ENCODE measurements at regions not wholly inside any gene's neighbourhood (a gene's known extent, or its start where the extent isn't known, plus 50 kb on each side); places are given as distances from the start of the nearest gene placed in this dataset.

- TF ChIP-seq, protein P1, sequence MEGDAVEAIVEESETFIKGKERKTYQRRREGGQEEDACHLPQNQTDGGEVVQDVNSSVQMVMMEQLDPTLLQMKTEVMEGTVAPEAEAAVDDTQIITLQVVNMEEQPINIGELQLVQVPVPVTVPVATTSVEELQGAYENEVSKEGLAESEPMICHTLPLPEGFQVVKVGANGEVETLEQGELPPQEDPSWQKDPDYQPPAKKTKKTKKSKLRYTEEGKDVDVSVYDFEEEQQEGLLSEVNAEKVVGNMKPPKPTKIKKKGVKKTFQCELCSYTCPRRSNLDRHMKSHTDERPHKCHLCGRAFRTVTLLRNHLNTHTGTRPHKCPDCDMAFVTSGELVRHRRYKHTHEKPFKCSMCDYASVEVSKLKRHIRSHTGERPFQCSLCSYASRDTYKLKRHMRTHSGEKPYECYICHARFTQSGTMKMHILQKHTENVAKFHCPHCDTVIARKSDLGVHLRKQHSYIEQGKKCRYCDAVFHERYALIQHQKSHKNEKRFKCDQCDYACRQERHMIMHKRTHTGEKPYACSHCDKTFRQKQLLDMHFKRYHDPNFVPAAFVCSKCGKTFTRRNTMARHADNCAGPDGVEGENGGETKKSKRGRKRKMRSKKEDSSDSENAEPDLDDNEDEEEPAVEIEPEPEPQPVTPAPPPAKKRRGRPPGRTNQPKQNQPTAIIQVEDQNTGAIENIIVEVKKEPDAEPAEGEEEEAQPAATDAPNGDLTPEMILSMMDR (IDR thresholded peaks at IDR 0.05; ENCODE audit: insufficient read depth, missing control alignments) = no peak
- DNase-seq (ENCODE audit: insufficient read length, low spot score) = no peak
- no peak for FAIRE-seq
Measured at GRCh38 chr2:9681427-9681817, 50.6 kb upstream of the YWHAQ start.

DNA sequence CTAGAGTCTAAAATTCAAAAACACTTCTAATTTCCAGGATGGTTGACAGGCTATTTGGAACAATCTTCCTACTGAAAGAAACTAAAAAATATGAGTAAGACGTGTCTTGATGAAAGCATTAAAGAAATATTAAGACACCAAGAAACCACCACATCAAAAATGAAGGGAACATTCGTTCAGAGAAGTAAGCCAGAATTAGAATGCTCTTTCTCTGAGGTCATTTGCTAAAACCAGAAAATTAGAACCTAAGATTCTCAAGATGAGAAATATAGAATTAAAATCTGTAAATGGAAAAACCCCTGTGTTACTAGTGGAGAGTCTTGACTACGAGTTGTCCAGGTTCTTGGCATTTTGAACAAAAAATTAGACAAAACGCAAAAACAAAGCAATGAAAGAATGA is 54.8 kb upstream of the YWHAQ start:
- TF ChIP-seq, protein P1 (IDR thresholded peaks at IDR 0.05; ENCODE audit: insufficient read depth, missing control alignments) = no peak
- DNase-seq (ENCODE audit: insufficient read length, low spot score) = no peak
- no peak for FAIRE-seq

DNA sequence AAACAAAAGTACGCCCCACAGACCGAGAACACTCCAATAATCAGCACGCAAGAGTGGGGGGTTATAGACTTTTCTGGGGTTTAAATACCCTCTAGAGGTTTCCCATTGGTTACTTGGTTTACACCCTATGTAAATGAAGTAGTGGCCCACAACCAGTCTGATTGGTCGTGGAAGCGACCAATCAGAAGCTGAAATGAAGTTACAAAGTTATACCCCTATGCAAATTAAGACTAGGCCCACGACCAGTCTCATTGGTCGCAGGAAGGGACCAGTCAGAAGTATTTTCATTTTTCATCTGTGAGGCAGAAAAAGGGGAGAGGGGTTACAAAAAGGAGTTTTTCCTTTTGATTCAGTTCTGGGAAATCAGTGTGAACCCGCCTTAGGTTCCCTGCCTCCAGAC is 55.3 kb upstream of the YWHAQ start:
- no peak for FAIRE-seq
- TF ChIP-seq, protein P1 (IDR thresholded peaks at IDR 0.05; ENCODE audit: insufficient read depth, missing control alignments) = no peak
- DNase-seq (ENCODE audit: insufficient read length, low spot score) = no peak

DNA sequence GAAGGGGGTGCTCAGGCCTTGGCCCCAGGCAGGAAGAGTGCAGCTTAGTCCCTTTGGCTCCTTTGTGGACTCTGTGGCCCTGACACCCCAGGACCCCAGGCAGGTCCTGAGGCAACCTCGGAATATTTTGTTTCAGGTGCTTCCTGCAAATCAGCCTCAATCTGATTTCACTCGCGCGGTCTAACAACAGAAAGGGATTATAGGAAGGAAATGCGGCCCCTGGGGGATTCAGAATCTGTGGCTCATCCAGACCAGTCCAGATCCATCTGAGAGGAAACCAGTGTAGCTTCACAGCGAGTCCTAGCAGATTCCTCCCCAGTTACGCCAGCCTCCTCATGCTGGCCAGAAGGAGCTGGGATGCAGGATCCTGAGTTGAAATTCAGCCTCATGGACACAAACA is 59.5 kb upstream of the YWHAQ start:
- DNase-seq (ENCODE audit: insufficient read length, low spot score) (peak; percentile 69), FAIRE-seq (no peak)
- TF ChIP-seq, protein P1 (IDR thresholded peaks at IDR 0.05; ENCODE audit: insufficient read depth, missing control alignments) = no peak

- DNase-seq (ENCODE audit: insufficient read length, low spot score) = no peak
- TF ChIP-seq, protein P1 (IDR thresholded peaks at IDR 0.05; ENCODE audit: insufficient read depth, missing control alignments) = peak; percentile 22
- FAIRE-seq = no peak
Measured at GRCh38 chr2:9690716-9691498, 60.1 kb upstream of the YWHAQ start.

DNA sequence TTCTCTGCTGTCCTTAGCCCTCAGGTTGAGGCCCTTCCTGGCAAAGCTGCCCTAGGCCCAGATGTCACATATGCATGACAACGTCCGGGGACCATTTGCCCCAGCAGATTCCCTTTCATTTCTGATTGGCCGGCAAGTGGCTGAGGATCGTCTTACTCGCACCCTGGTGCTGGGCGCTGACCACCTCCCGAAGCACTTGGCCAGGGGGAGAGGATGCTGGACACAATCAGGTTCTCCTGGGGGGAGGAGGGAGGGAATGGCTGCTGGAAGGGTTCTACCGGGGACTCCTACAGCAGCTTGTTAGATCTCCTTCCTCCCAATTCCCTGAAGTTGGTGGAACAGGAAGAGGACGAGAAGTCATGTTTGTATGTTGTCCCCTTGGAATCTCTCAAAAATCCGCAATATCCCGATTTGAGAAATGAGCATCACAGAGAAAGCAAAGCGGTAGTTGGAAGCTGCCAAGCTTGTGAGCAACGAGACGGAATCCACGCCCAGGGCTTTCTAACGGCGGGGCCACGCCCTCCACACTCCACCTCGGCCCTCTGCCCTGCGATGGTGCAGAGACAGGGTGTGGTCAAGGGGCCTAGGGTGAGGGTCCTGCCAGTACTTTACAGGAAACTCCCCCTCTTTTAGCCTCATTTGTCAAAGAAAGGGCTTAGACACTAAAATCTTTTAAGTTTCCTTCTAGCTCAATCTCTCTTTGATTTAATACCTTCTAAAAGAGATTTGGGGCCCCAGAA is 61.8 kb upstream of the YWHAQ start:
- TF ChIP-seq, protein P1 (IDR thresholded peaks at IDR 0.05; ENCODE audit: insufficient read depth, missing control alignments) = no peak
- no peak for FAIRE-seq
- no peak for DNase-seq (ENCODE audit: insufficient read length, low spot score)

DNA sequence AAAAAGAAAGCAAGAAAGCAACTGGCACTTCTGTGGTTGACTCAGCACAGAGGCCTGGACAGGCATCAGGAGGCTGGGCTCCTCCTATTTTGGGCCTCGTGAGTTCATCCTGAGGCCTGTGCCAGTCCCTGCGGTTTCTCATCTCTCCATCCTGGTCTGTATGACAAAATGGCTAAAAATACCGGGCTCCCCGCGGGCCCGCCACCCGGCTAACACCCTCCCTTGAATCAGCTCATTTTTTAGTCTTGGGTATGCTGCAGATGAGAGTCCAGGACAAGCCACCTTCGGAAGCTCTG is 62.3 kb upstream of the YWHAQ start:
- DNase-seq (ENCODE audit: insufficient read length, low spot score) (no peak), FAIRE-seq (no peak)
- TF ChIP-seq, protein P1 (IDR thresholded peaks at IDR 0.05; ENCODE audit: insufficient read depth, missing control alignments) = no peak

All from D721Med (cell line).